Parathyroid adenoma (tissue), 2 donors: ENCODE measurements at regions not wholly inside any gene's neighbourhood (a gene's known extent, or its start where the extent isn't known, plus 50 kb on each side); places are given as distances from the start of the nearest gene placed in this dataset.
"Not testable (repeated sequence)": the region's sequence is repeated elsewhere in the genome, so short reads cannot be mapped to it uniquely, and the experiment has no call there.

ENCODE experiments used
- H2AFZ ChIP-seq: fragments of 300-600 bp; sonication (generic); one replicate; pipeline ENCODE4 v1.7.0; 2017; ENCODE audit warnings: antibody characterized with exemption, mild to moderate bottlenecking
- H3K27ac ChIP-seq: fragments of 300-600 bp; sonication (generic); one replicate; pipeline ENCODE4 v1.7.0; 2017
- H3K27me3 ChIP-seq: fragments of 300-600 bp; sonication (generic); one replicate; pipeline ENCODE4 v1.7.0; 2017; ENCODE audit warnings: low read length; ENCODE audit not compliant: control insufficient read depth, insufficient read depth
- H3K36me3 ChIP-seq: fragments of 300-600 bp; sonication (generic); one replicate; pipeline ENCODE4 v1.7.0; 2017; ENCODE audit warnings: low read length; ENCODE audit not compliant: control insufficient read depth, insufficient read depth
- H3K4me1 ChIP-seq: fragments of 300-600 bp; sonication (generic); one replicate; pipeline ENCODE4 v1.7.0; 2017; ENCODE audit warnings: control low read depth
- H3K4me2 ChIP-seq: fragments of 300-600 bp; sonication (generic); one replicate; pipeline ENCODE4 v1.7.0; 2017; ENCODE audit warnings: low read length
- H3K4me3 ChIP-seq: fragments of 300-600 bp; sonication (generic); one replicate; pipeline ENCODE4 v1.7.0; 2017; ENCODE audit warnings: low read depth, low read length
- H3K79me2 ChIP-seq: fragments of 300-600 bp; sonication (generic); one replicate; pipeline ENCODE4 v1.7.0; 2017; ENCODE audit warnings: control low read depth
- H3K9ac ChIP-seq: fragments of 300-600 bp; sonication (generic); one replicate; pipeline ENCODE4 v1.7.0; 2017; ENCODE audit warnings: mild to moderate bottlenecking
- H3K9me3 ChIP-seq: fragments of 300-600 bp; sonication (generic); one replicate; pipeline ENCODE4 v1.7.0; 2017; ENCODE audit warnings: low read length; ENCODE audit not compliant: control insufficient read depth
- CTCF ChIP-seq: fragments of 300-600 bp; sonication (generic); IDR thresholded peaks from one replicate; pipeline ENCODE4 v1.7.0; 2017; ENCODE audit warnings: antibody characterized with exemption, mild to moderate bottlenecking
- donor health status: primary hyperparathyroidism.

GRCh38 chr11:87803748-87804147 is 371.5 kb downstream of the RAB38 start:
- Histone ChIP-seq H2AFZ (no peak overlapping the region), H3K79me2 (no peaks in the 10 kb centered on the region), H3K4me1 (no peaks in the 10 kb centered on the region), H3K4me3 (no peak overlapping the region), H3K36me3 (no peaks in the 10 kb centered on the region), H3K9ac (no peak overlapping the region), H3K9me3 (no peaks in the 10 kb centered on the region), H3K4me2 (no peak overlapping the region), H3K27me3 (no peaks in the 10 kb centered on the region), H3K27ac (no peak overlapping the region)
- TF ChIP-seq CTCF: no peak

- H3K4me3 ChIP-seq, H3K4me1 ChIP-seq, H3K27ac ChIP-seq, H3K79me2 ChIP-seq, H3K4me2 ChIP-seq, H3K9me3 ChIP-seq, H2AFZ ChIP-seq, H3K27me3 ChIP-seq, H3K9ac ChIP-seq, H3K36me3 ChIP-seq: not testable (repeated sequence)
These were observed 390.4 kb downstream of the RAB38 start for GRCh38 chr11:87784862-87785261.

GRCh38 chr11:87780068-87780413 is 395.2 kb downstream of the RAB38 start:
- Histone ChIP-seq H3K79me2 (no peaks in the 10 kb centered on the region), H3K27me3 (no peaks in the 10 kb centered on the region), H3K9me3 (no peaks in the 10 kb centered on the region), H3K4me3 (no peak overlapping the region), H2AFZ (no peak overlapping the region), H3K4me2 (no peak overlapping the region), H3K9ac (no peak overlapping the region), H3K36me3 (no peaks in the 10 kb centered on the region), H3K27ac (no peak overlapping the region), H3K4me1 (no peaks in the 10 kb centered on the region)
- no peak for TF ChIP-seq CTCF

- no peaks in the 10 kb centered on the region for H3K79me2 ChIP-seq
- no peak overlapping the region for H3K9ac ChIP-seq
- no peak for TF ChIP-seq CTCF
- H3K27me3 ChIP-seq: no peaks in the 10 kb centered on the region
- H3K9me3 ChIP-seq: no peaks in the 10 kb centered on the region
- H3K27ac ChIP-seq: no peak overlapping the region
- no peak overlapping the region for H2AFZ ChIP-seq
- no peaks in the 10 kb centered on the region for H3K4me1 ChIP-seq
- no peak overlapping the region for H3K4me3 ChIP-seq
- no peak overlapping the region for H3K4me2 ChIP-seq
- H3K36me3 ChIP-seq: no peaks in the 10 kb centered on the region
These were observed 395.8 kb downstream of the RAB38 start for GRCh38 chr11:87779276-87780067.

- TF ChIP-seq CTCF: no peak
- H3K79me2 ChIP-seq: no peaks in the 10 kb centered on the region
- H3K27me3 ChIP-seq: no peaks in the 10 kb centered on the region
- H3K27ac ChIP-seq: no peak overlapping the region
- H2AFZ ChIP-seq: no peak overlapping the region
- H3K4me1 ChIP-seq: no peaks in the 10 kb centered on the region
- H3K4me2 ChIP-seq: no peak overlapping the region
- no peak overlapping the region for H3K9ac ChIP-seq
- H3K36me3 ChIP-seq: no peaks in the 10 kb centered on the region
- no peaks in the 10 kb centered on the region for H3K9me3 ChIP-seq
- no peak overlapping the region for H3K4me3 ChIP-seq
These were observed 396.9 kb downstream of the RAB38 start for GRCh38 chr11:87778357-87778756.
